Psoas muscle (tissue), 7 donors: ENCODE measurements at regions not wholly inside any gene's neighbourhood (a gene's known extent, or its start where the extent isn't known, plus 50 kb on each side); places are given as distances from the start of the nearest gene placed in this dataset.

Experiments used
- ATAC-seq, 4 donors: fragments of 200-7000 bp; cut with Tn5 transposase; one replicate each; pipeline ENCODE4 v1.9.1; 2020; ENCODE audit warnings: moderate library complexity in 3 of 4, mild to moderate bottlenecking in 2 of 4
- DNase-seq, 2 donors: peaks; one replicate each; pipeline ENCODE4 v3.0.0-alpha.2; 2020
- H3K27ac ChIP-seq: fragments of 200-600 bp; one replicate; pipeline ENCODE4 v1.8.0; 2022
- H3K27me3 ChIP-seq, 3 donors: fragments of 200-600 bp in 1 of 3; one replicate each; pipeline versions ENCODE4 v1.6.1 to v1.8.0; 2013 to 2022; ENCODE audit warnings: low read length in 2 of 3, mild to moderate bottlenecking in 2 of 3, moderate library complexity in 1 of 3; ENCODE audit not compliant: insufficient read depth in 3 of 3
- H3K36me3 ChIP-seq, 2 donors: fragments of 200-600 bp in 1 of 2; one replicate each; pipeline versions ENCODE4 v1.6.1 to v1.8.0; 2013 to 2022; ENCODE audit warnings: low read depth in 1 of 2, mild to moderate bottlenecking in 1 of 2, moderate library complexity in 1 of 2; ENCODE audit not compliant: insufficient read depth in 1 of 2
- H3K4me1 ChIP-seq: fragments of 200-600 bp; one replicate; pipeline ENCODE4 v1.8.0; 2022
- H3K4me3 ChIP-seq: fragments of 200-600 bp; one replicate; pipeline ENCODE4 v1.8.0; 2022; ENCODE audit warnings: mild to moderate bottlenecking
- H3K9me3 ChIP-seq: fragments of 200-600 bp; one replicate; pipeline ENCODE4 v1.8.0; 2022
- WGBS, 3 donors: extraction: QIAGEN DNeasy Blood & Tissue Kit; methylation state at CpG; one replicate each; pipeline versions ENCODE4 v1.1.6 to v1.1.7; 2013; 5-methylcytosine and 5-hydroxymethylcytosine counted together
- intact Hi-C, 2 donors: fragments of 100-400 bp; cut with DNase I; formaldehyde crosslinking; loops; one replicate each; pipeline versions ENCODE4 v1.11.0 to v1.14.2; 2022
- TF ChIP-seq, protein P1 (sequence below): fragments of 200-600 bp; IDR thresholded peaks from one replicate; pipeline ENCODE4 v1.8.0; 2022; ENCODE audit warnings: antibody characterized with exemption
- donor health status: healthy with polysubstance abuse.
- donor health status: DM: no; HTN: no; CAD: no; lungs with moderate emphysema.
- donor health status: Bipolar disorder and iron deficiency.
- donor health status: healthy.
- donor health status: DM: yes; HTN: yes; CAD: no.
- donor health status: DM: no; HTN: no; CAD: no.
- donor health status: DM: yes; HTN: yes; CAD: no.

DNA sequence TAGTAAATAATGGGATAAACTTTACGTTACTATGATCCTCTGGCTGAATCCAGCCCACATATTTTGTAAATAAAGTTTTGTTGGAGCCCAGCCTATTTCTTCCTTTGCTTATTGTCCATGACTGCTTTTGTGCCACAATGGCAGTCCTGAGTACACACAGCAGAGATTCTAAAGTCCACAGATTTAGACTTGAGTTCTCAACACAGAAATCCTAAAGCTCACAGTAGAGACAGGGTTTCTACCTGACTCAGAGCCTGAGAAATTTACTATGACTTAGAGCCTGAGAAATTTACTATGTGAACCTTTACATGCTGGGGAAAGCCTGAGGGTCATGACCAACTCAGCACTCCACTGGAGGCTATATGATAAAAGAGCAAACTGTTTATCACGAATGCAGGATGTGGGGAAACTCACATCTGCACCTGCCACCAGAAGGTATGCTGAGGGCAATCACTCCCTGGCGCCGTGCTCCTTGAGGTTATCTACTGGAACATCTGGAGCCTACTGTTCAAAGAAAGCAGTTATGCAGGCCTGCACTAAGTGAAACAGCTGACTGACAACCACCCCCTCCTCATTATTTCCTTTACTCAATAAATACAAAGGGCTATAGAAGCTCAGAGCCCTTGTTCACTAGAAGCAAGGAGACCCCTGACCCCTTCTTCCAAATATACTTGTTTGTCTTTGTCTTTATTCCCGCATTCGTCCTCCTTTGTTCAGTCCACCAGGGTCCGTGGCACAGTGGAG lies 52.6 kb upstream of the BICD1 start:
- TF ChIP-seq, protein P1, sequence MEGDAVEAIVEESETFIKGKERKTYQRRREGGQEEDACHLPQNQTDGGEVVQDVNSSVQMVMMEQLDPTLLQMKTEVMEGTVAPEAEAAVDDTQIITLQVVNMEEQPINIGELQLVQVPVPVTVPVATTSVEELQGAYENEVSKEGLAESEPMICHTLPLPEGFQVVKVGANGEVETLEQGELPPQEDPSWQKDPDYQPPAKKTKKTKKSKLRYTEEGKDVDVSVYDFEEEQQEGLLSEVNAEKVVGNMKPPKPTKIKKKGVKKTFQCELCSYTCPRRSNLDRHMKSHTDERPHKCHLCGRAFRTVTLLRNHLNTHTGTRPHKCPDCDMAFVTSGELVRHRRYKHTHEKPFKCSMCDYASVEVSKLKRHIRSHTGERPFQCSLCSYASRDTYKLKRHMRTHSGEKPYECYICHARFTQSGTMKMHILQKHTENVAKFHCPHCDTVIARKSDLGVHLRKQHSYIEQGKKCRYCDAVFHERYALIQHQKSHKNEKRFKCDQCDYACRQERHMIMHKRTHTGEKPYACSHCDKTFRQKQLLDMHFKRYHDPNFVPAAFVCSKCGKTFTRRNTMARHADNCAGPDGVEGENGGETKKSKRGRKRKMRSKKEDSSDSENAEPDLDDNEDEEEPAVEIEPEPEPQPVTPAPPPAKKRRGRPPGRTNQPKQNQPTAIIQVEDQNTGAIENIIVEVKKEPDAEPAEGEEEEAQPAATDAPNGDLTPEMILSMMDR: no peak
- Histone ChIP-seq H3K4me1 (no peaks in the 10 kb centered on the region), H3K9me3 (no peaks in the 10 kb centered on the region), H3K4me3 (no peak overlapping the region), H3K36me3 (no peaks in the 10 kb centered on the region), H3K27me3 (no peaks in the 10 kb centered on the region), H3K27ac (no peak overlapping the region)
- DNase-seq (no peak), ATAC-seq (no peak)
- WGBS, 3 donors: 94 to 97% (median 95%) methylated on average over 7 of the region's 7 CpGs
- intact Hi-C loops: no loop called here
